ENCODE measurements at regions not wholly inside any gene's neighbourhood (a gene's known extent, or its start where the extent isn't known, plus 50 kb on each side); places are given as distances from the start of the nearest gene placed in this dataset.

DNA sequence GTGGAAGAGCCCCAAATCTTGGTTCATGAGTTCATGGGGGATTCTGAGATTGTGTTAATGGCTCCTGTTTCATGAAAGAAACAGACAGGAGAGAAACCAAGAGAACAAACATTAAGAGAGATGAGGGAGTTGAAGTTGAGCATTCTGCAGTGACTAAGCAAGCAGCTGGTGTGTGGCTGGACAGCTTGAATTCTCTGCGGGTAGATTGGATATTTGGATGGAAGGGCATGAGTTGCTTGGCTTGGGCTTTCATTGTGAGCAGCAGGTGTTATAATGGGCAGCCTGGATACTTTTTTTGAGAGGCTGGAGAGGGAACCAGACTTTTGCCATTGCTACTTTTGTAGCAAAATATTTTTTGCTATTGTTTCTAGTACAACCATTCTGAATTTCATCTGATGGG lies 346.8 kb upstream of the SATB1 start:
- TF ChIP-seq TAF1 (IDR thresholded peaks at IDR 0.05; ENCODE audit: borderline replicate concordance, low read depth, low read length) (no peak), POLR2AphosphoS5 (IDR thresholded peaks at IDR 0.05; ENCODE audit: low read depth, low read length) (no peak), POLR2A (IDR thresholded peaks at IDR 0.05; ENCODE audit: low read depth, low read length) (no peak)
- no peak for FAIRE-seq
- DNase-seq (ENCODE audit: insufficient read length), result no peak

DNA sequence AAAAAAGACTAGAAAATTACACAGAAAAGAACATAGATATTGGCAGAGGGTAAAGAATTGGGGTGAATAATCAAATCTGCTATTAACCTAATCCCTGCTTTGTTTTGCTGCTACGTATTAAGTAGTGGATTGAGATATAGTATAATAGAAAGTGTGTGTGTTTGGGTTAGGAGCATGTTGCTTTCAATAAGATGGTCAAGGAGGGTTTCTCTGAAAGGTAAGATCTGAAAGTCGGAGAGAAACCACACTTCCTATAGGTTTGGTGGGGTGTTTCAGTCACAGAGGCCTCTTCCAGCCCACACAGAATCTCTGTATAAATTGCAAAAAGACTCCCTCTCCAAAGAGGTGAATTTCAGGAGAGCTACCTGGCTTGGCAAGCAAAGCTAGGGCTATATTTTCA lies 345.7 kb upstream of the SATB1 start:
- DNase-seq (ENCODE audit: insufficient read length) (no peak), FAIRE-seq (no peak)
- TF ChIP-seq POLR2A (IDR thresholded peaks at IDR 0.05; ENCODE audit: low read depth, low read length) (no peak), TAF1 (IDR thresholded peaks at IDR 0.05; ENCODE audit: borderline replicate concordance, low read depth, low read length) (no peak), POLR2AphosphoS5 (IDR thresholded peaks at IDR 0.05; ENCODE audit: low read depth, low read length) (no peak)

DNA sequence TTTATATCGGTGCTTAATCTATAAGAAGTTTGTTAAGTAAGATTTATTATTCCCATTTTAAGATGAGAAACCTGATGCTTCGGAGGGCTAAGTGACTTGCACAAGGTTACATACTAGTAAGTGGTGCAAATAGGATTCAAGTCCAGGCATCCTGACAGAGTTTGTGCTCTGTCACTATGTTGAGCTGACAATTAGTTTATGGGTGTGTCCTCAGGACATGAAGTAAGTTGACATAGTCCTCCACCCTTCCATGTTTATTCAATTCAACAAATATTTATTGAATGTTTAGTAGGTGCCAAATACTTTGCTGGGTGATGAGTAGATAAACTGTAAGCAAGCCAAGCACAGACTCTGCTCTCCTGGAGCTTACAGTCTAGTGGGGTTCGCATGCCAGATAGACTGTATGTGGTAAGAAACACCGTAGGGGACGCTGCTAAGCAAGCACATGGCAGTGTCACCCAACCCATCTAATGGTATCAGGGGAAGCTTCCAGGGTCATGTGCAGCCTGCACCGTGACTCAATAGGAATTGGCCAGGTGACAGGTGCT lies 342.7 kb upstream of the SATB1 start:
- TF ChIP-seq TAF1 (IDR thresholded peaks at IDR 0.05; ENCODE audit: borderline replicate concordance, low read depth, low read length), result no peak
- TF ChIP-seq POLR2AphosphoS5 (IDR thresholded peaks at IDR 0.05; ENCODE audit: low read depth, low read length), result no peak
- TF ChIP-seq POLR2A (IDR thresholded peaks at IDR 0.05; ENCODE audit: low read depth, low read length), result no peak
- no peak for DNase-seq (ENCODE audit: insufficient read length)
- FAIRE-seq, result no peak

DNA sequence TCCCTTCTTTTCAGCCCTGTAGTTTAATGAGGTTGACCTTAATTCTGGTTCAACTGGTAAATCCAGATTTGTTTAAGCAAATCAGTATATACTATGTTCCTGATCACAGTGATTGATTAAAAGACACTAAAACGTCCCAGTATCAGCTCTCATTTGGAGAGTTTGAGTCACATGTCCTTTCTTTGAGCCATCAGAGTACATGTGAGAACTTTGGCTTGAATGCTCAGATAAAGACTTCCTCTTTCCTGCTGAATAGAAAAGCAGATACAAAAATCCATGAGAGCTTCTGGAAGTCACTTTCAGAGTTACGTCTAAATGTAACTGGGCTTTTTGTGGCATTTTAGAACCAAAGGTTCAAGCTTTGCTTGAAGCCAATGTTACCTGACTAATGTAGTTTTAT lies 341.8 kb upstream of the SATB1 start:
- no peak for TF ChIP-seq TAF1 (IDR thresholded peaks at IDR 0.05; ENCODE audit: borderline replicate concordance, low read depth, low read length)
- no peak for TF ChIP-seq POLR2A (IDR thresholded peaks at IDR 0.05; ENCODE audit: low read depth, low read length)
- FAIRE-seq, result no peak
- DNase-seq (ENCODE audit: insufficient read length), result no peak

DNA sequence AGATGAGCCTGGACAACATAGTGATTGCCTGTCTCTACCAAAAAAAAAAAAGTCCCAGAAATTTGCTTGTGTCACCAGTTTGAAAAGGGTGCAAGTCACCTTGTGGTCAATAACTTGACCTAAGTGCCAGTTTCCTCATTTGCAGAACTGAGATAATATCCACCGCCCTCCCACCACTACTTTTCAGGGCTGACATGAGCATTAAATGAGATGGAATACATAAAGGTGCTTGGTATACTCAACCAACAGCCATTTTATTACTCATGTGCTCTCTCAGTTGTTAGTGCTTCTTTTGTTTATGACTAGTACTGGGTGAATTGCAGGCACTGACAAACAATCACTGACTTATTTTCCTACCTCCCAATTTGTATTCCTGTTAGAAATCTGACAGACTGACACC lies 340.5 kb upstream of the SATB1 start:
- TF ChIP-seq POLR2AphosphoS5 (IDR thresholded peaks at IDR 0.05; ENCODE audit: low read depth, low read length) (no peak), TAF1 (IDR thresholded peaks at IDR 0.05; ENCODE audit: borderline replicate concordance, low read depth, low read length) (no peak), POLR2A (IDR thresholded peaks at IDR 0.05; ENCODE audit: low read depth, low read length) (no peak)
- no peak for DNase-seq (ENCODE audit: insufficient read length)
- no peak for FAIRE-seq

DNA sequence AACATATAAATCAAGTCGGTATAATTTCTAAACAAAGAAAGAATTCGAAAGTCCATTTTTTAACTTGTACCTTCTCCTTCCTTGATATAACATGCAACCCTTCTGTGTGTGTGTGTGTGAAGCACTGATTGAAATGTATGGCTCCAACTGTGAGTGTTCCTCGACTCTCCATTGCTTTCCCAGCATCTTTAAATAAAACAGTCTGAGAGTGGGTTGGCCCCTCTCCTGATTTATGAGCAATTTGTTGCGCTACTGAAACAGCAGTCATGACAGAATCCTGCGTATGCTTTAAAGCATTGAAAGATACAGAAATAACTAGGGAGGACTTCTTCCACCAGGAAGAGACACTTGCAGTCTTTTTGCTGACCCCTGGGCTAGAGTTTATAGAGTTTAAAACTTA lies 340.0 kb upstream of the SATB1 start:
- FAIRE-seq (no peak), DNase-seq (ENCODE audit: insufficient read length) (no peak)
- TF ChIP-seq POLR2A (IDR thresholded peaks at IDR 0.05; ENCODE audit: low read depth, low read length), result no peak
- TF ChIP-seq TAF1 (IDR thresholded peaks at IDR 0.05; ENCODE audit: borderline replicate concordance, low read depth, low read length), result no peak
- TF ChIP-seq POLR2AphosphoS5 (IDR thresholded peaks at IDR 0.05; ENCODE audit: low read depth, low read length), result no peak

DNA sequence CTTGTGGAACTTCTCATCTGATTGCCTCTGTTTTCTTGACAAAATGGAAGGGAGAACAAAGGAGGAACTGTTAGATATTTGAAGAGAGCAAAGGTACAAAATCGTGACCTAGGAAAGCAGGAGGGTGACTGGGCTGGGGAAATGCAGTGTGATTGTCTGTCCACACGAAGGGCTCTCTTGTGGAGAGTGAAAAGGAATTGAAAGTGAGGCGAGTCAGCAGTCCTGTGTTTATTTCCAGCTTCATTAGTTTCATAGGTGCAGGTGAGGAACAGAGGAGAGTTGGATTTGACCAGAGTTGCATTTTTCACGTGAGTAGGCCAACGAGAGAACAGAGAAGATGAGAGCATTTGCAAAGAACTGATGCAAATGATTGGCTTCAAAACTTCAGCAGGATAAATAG lies 336.4 kb upstream of the SATB1 start:
- TF ChIP-seq POLR2A (IDR thresholded peaks at IDR 0.05; ENCODE audit: low read depth, low read length) (no peak), TAF1 (IDR thresholded peaks at IDR 0.05; ENCODE audit: borderline replicate concordance, low read depth, low read length) (no peak), POLR2AphosphoS5 (IDR thresholded peaks at IDR 0.05; ENCODE audit: low read depth, low read length) (no peak)
- FAIRE-seq (no peak), DNase-seq (ENCODE audit: insufficient read length) (no peak)

DNA sequence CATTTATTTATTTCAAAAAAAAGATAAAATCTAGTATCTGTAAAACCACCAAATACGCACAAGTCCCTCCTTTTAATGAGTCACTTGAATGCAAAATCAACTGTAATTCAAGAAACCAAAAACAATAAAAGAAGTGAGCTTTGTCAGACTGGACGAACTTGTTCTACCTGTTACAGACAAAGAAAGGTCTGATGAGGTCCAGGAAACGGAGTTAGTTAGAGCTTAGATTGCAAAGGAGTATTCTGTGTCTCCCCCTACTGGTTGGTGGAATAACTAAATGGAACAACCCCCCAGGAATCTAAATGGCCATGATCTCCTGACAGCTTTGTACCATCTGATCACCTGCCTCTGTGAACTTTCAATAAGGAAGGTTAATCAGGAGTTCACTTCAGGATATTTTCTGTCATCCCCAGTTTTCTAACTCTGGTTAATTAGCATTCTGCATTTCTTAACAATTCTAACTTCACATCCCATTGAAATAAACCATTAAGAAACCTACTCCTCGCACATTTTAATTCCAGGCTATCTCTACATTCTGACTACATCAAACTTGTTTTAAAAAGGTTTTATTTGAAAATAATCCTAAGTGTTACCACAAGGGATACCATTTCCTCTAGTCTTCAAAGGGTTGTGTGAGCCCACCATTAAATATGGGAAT lies 333.0 kb upstream of the SATB1 start:
- FAIRE-seq (peak; percentile 78), DNase-seq (ENCODE audit: insufficient read length) (no peak)
- TF ChIP-seq TAF1 (IDR thresholded peaks at IDR 0.05; ENCODE audit: borderline replicate concordance, low read depth, low read length), result no peak
- no peak for TF ChIP-seq POLR2AphosphoS5 (IDR thresholded peaks at IDR 0.05; ENCODE audit: low read depth, low read length)
- no peak for TF ChIP-seq POLR2A (IDR thresholded peaks at IDR 0.05; ENCODE audit: low read depth, low read length)

DNA sequence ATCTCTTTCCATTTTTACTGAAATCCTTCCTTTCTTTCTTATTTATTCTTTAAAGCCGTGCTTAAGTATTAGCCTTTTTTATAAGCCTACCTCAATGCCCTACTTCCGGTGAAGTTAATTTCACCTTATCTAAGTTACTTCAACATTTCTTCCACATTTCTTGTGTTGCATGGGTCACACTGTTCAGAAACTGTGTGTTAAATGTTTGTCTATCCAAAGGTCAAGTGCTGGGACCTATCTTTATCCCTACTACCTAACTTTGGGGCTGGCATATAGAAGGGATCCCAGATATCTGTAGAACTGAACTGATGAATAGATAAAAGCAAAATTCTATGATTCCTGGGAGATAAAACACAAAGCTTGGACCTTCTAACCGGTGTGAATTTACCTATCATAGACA lies 332.3 kb upstream of the SATB1 start:
- DNase-seq (ENCODE audit: insufficient read length) (no peak), FAIRE-seq (no peak)
- TF ChIP-seq POLR2A (IDR thresholded peaks at IDR 0.05; ENCODE audit: low read depth, low read length), result no peak
- no peak for TF ChIP-seq TAF1 (IDR thresholded peaks at IDR 0.05; ENCODE audit: borderline replicate concordance, low read depth, low read length)
- no peak for TF ChIP-seq POLR2AphosphoS5 (IDR thresholded peaks at IDR 0.05; ENCODE audit: low read depth, low read length)

DNA sequence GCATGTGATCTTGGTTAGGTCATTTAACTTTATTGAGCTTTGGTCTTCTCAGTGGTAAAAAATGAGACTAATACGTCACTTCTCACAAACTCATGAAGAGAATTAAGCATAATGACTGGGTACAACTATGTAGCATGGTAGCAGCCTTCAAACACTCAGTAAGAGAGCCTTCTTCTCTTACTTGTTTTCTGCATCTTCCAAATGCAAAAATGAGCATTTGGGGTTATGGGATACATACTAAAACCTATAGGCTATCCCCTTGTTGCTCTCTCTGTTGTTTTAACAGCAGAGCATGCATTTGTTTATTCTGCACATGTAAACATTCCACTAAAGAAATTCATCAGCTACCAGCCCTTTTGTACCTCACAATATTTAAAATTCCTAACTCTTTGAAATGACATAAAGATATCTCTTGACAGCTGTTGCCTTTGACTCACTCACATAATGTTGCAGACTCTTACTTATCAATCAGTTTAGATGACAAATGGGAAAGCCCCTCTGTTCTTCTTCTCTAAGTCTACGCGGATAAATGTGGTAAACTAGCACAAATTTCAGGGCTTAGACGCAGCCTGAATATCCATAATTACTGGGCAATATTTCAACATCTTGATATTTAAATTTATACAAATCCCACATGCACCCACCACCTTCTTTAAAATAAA lies 327.3 kb upstream of the SATB1 start:
- DNase-seq (ENCODE audit: insufficient read length) (no peak), FAIRE-seq (no peak)

DNA sequence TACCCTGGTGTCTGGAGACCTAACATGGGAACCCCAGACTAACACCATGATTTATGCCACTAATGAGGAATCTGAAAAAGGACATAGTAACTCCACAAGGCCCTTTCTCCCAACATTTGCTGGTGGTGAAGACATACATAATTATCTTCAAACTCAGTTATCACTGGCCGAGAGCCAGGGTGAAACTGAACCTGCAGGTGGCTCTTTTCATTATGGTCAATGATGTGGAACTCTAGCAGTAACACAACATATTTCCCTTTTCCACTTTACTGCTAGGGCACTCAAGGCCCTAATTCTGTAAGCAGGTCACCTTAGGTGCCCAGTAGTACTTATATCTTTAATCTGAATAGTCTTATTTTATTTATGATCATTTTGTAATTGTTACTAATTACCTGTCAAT lies 326.4 kb upstream of the SATB1 start:
- DNase-seq (ENCODE audit: insufficient read length) (no peak), FAIRE-seq (peak; percentile 50)

More for the DNA sequence above, 327.3 kb upstream of the SATB1 start:
- TF ChIP-seq TAF1 (IDR thresholded peaks at IDR 0.05; ENCODE audit: borderline replicate concordance, low read depth, low read length) (no peak), POLR2A (IDR thresholded peaks at IDR 0.05; ENCODE audit: low read depth, low read length) (no peak), POLR2AphosphoS5 (IDR thresholded peaks at IDR 0.05; ENCODE audit: low read depth, low read length) (no peak)

DNA sequence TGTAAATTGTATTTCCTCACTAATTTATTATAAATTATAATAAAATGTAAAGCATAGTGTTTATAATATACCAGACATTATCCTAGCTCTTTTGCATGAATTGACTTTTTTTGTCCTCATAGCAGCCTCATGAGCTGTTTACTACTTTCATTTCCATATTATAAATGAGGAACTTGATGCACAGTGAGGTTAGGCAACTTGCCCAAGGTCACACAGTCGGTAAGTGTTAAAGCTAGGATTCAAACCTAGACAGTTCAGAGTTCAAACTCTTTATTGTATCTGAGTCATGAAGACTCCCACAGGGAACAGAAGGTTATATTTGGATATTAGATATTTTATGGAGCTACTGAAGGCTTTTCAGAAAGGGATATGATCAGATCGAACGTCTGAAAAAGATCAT lies 322.2 kb upstream of the SATB1 start:
- FAIRE-seq, result no peak
- no peak for DNase-seq (ENCODE audit: insufficient read length)
- TF ChIP-seq TAF1 (IDR thresholded peaks at IDR 0.05; ENCODE audit: borderline replicate concordance, low read depth, low read length), result no peak
- TF ChIP-seq POLR2AphosphoS5 (IDR thresholded peaks at IDR 0.05; ENCODE audit: low read depth, low read length), result no peak
- TF ChIP-seq POLR2A (IDR thresholded peaks at IDR 0.05; ENCODE audit: low read depth, low read length), result no peak

More for the DNA sequence above, 326.4 kb upstream of the SATB1 start:
- TF ChIP-seq POLR2AphosphoS5 (IDR thresholded peaks at IDR 0.05; ENCODE audit: low read depth, low read length) (no peak), TAF1 (IDR thresholded peaks at IDR 0.05; ENCODE audit: borderline replicate concordance, low read depth, low read length) (no peak), POLR2A (IDR thresholded peaks at IDR 0.05; ENCODE audit: low read depth, low read length) (no peak)

All from GM12892 (cell line).